GM12891 (cell line): ENCODE measurements at regions not wholly inside any gene's neighbourhood (a gene's known extent, or its start where the extent isn't known, plus 50 kb on each side); places are given as distances from the start of the nearest gene placed in this dataset.

Source experiments
- DNase-seq: peaks from one replicate; pipeline ENCODE4 v3.0.0; 2011; ENCODE audit warnings: low spot score; ENCODE audit not compliant: insufficient read length
- FAIRE-seq: peaks from 2 replicates; lab custom pipeline; 2011; peaks lifted over from hg19 to GRCh38; lab: Jason Lieb, UNC
- PAX5 ChIP-seq: IDR thresholded peaks from 2 replicates; pipeline ENCODE4 v1.6.1; 2011; ENCODE audit warnings: low read length, moderate library complexity, mild to moderate bottlenecking; ENCODE audit not compliant: insufficient read depth, severe bottlenecking
- POLR2A ChIP-seq: IDR thresholded peaks from 2 replicates; pipeline ENCODE4 v1.6.1; 2011; ENCODE audit warnings: low read depth, low read length, control low read depth
- POLR2AphosphoS5 ChIP-seq: IDR thresholded peaks from 2 replicates; pipeline ENCODE4 v1.6.1; 2011; ENCODE audit warnings: low read depth, low read length, control low read depth
- POU2F2 ChIP-seq: IDR thresholded peaks from 2 replicates; pipeline ENCODE4 v1.6.1; 2011; ENCODE audit warnings: low read depth, mild to moderate bottlenecking, control low read depth, low read length, moderate library complexity
- SPI1 ChIP-seq: IDR thresholded peaks from 2 replicates; pipeline ENCODE4 v1.6.1; 2011; ENCODE audit warnings: low read depth, low read length, control low read depth
- TAF1 ChIP-seq: IDR thresholded peaks from 2 replicates; pipeline ENCODE4 v1.6.1; 2011; ENCODE audit warnings: low read depth, low read length, control low read depth

GRCh38 chr14:31943217-31943799, 133.8 kb upstream of the ARHGAP5 start:
- TF ChIP-seq POLR2AphosphoS5: no peak
- no peak for TF ChIP-seq SPI1
- TF ChIP-seq TAF1: no peak
- TF ChIP-seq POU2F2: no peak
- TF ChIP-seq PAX5: no peak
- no peak for TF ChIP-seq POLR2A
- DNase-seq (no peak), FAIRE-seq (no peak)

- TF ChIP-seq POLR2A: no peak
- TF ChIP-seq TAF1: no peak
- no peak for TF ChIP-seq POU2F2
- no peak for TF ChIP-seq PAX5
- TF ChIP-seq POLR2AphosphoS5: no peak
- no peak for TF ChIP-seq SPI1
- FAIRE-seq (no peak), DNase-seq (no peak)
Measured at GRCh38 chr14:31943861-31944255, 133.2 kb upstream of the ARHGAP5 start.

GRCh38 chr14:31944256-31945073, 132.6 kb upstream of the ARHGAP5 start:
- TF ChIP-seq PAX5 (no peak), POLR2A (no peak), POLR2AphosphoS5 (no peak)
- DNase-seq (no peak), FAIRE-seq (no peak)

GRCh38 chr14:31945074-31945613, 132.0 kb upstream of the ARHGAP5 start:
- DNase-seq (no peak), FAIRE-seq (no peak)
- TF ChIP-seq POLR2AphosphoS5 (no peak), SPI1 (peak; percentile 62)

GRCh38 chr14:31945701-31946100, 131.4 kb upstream of the ARHGAP5 start:
- FAIRE-seq: no peak
- TF ChIP-seq POLR2AphosphoS5: no peak
- TF ChIP-seq SPI1: no peak
- no peak for TF ChIP-seq POLR2A
- TF ChIP-seq PAX5: no peak
- no peak for TF ChIP-seq TAF1
- TF ChIP-seq POU2F2: no peak

GRCh38 chr14:31947076-31947475, 130.0 kb upstream of the ARHGAP5 start:
- TF ChIP-seq POLR2AphosphoS5: no peak
- no peak for TF ChIP-seq TAF1
- TF ChIP-seq POLR2A: no peak
- no peak for TF ChIP-seq SPI1
- TF ChIP-seq PAX5: no peak
- no peak for TF ChIP-seq POU2F2
- DNase-seq (no peak), FAIRE-seq (no peak)

More at GRCh38 chr14:31945701-31946100, 131.4 kb upstream of the ARHGAP5 start:
- DNase-seq: no peak

GRCh38 chr14:31947680-31948595, 129.2 kb upstream of the ARHGAP5 start:
- TF ChIP-seq SPI1 (no peak), POLR2A (no peak), POU2F2 (no peak), POLR2AphosphoS5 (no peak), TAF1 (no peak), PAX5 (no peak)
- no peak for DNase-seq
- no peak for FAIRE-seq

GRCh38 chr14:31949709-31950108, 127.4 kb upstream of the ARHGAP5 start:
- FAIRE-seq: no peak
- TF ChIP-seq TAF1: no peak
- no peak for TF ChIP-seq SPI1
- no peak for TF ChIP-seq POLR2AphosphoS5
- no peak for TF ChIP-seq PAX5
- no peak for TF ChIP-seq POLR2A
- no peak for TF ChIP-seq POU2F2
- no peak for DNase-seq

- no peak for DNase-seq
- TF ChIP-seq PAX5 (no peak), POU2F2 (no peak), POLR2A (no peak), TAF1 (no peak), POLR2AphosphoS5 (no peak), SPI1 (no peak)
- FAIRE-seq: no peak
Measured at GRCh38 chr14:31950331-31950730, 126.8 kb upstream of the ARHGAP5 start.
